K562 (cell line): ENCODE measurements at regions not wholly inside any gene's neighbourhood (a gene's known extent, or its start where the extent isn't known, plus 50 kb on each side); places are given as distances from the start of the nearest gene placed in this dataset.
A peak's percentile ranks its signal among the peaks of the same experiment; 100 is the strongest.

Experiments
- CEBPB ChIP-seq: fragments of 450-650 bp; IDR thresholded peaks from 2 replicates; pipeline ENCODE4 v1.6.1; 2016; ENCODE audit warnings: missing genetic modification characterization, missing compliant biosample characterization
- FOXK1 ChIP-seq: sonication (generic); formaldehyde crosslinking; IDR thresholded peaks from 2 replicates; pipeline ENCODE4 v1.8.0; 2022; ENCODE audit warnings: missing genetic modification reagents, mild to moderate bottlenecking, borderline replicate concordance
- GABPB1 ChIP-seq: sonication (generic); formaldehyde crosslinking; IDR thresholded peaks from 2 replicates; pipeline ENCODE4 v1.8.0; 2022; ENCODE audit warnings: mild to moderate bottlenecking, missing genetic modification reagents
- HCFC1 ChIP-seq: IDR thresholded peaks from 2 replicates; pipeline ENCODE4 v1.6.1; 2012; ENCODE audit warnings: low read depth, low read length, improper control_type of control experiment
- HDAC1 ChIP-seq, 2 experiments: fragments of 450-650 bp; IDR thresholded peaks; 2 replicates each; pipeline ENCODE4 v1.6.1; 2016 to 2017; ENCODE audit warnings: inconsistent platforms in 1 of 2, mild to moderate bottlenecking in 1 of 2, moderate library complexity in 1 of 2
- HMBOX1 ChIP-seq: sonication (generic); IDR thresholded peaks from 2 replicates; pipeline ENCODE4 v1.6.1; 2016
- KDM2B ChIP-seq: fragments of 250-450 bp; sonication (Bioruptor Pico); IDR thresholded peaks from 2 replicates; pipeline ENCODE4 v1.8.0; 2021; ENCODE audit warnings: mild to moderate bottlenecking, moderate library complexity
- KLF16 ChIP-seq: IDR thresholded peaks from 2 replicates; pipeline ENCODE4 v1.6.1; 2016; ENCODE audit warnings: antibody characterized with exemption
- MITF ChIP-seq: IDR thresholded peaks from 2 replicates; pipeline ENCODE4 v1.6.1; 2014; ENCODE audit warnings: antibody characterized with exemption
- MLLT1 ChIP-seq, 2 experiments: fragments of 450-650 bp; IDR thresholded peaks; 2 replicates each; pipeline ENCODE4 v1.6.1; 2016
- MTA3 ChIP-seq: fragments of 450-650 bp; formaldehyde crosslinking; IDR thresholded peaks from 2 replicates; pipeline ENCODE4 v1.6.1; 2017; ENCODE audit warnings: mild to moderate bottlenecking, borderline replicate concordance
- PCBP2 ChIP-seq: fragments of 200-400 bp; formaldehyde crosslinking; IDR thresholded peaks from 2 replicates; pipeline ENCODE4 v1.6.1; 2018; ENCODE audit warnings: low read length, low read depth, mild to moderate bottlenecking, moderate library complexity; ENCODE audit not compliant: poor library complexity, severe bottlenecking
- POU5F1 ChIP-seq: fragments of 150-350 bp; IDR thresholded peaks from 2 replicates; pipeline ENCODE4 v1.6.1; 2014; ENCODE audit warnings: borderline replicate concordance, low read length, low read depth, mild to moderate bottlenecking; ENCODE audit not compliant: partially characterized antibody
- SOX6 ChIP-seq: fragments of 450-650 bp; IDR thresholded peaks from 2 replicates; pipeline ENCODE4 v1.6.1; 2014; ENCODE audit warnings: mild to moderate bottlenecking
- TARDBP ChIP-seq: fragments of 450-650 bp; IDR thresholded peaks from 2 replicates; pipeline ENCODE4 v1.6.1; 2016
- TEAD4 ChIP-seq, 2 experiments: sonication (generic) in 1 of 2; formaldehyde crosslinking in 1 of 2; IDR thresholded peaks; 2 replicates each; pipeline versions ENCODE4 v1.6.1 to v1.8.0; 2012 to 2022; ENCODE audit warnings: borderline replicate concordance in 1 of 2, inconsistent platforms in 1 of 2, low read length in 1 of 2, mild to moderate bottlenecking in 1 of 2, missing genetic modification reagents in 1 of 2
- ZKSCAN8 ChIP-seq: fragments of 200-800 bp; sonication (Bioruptor generic); IDR thresholded peaks from 2 replicates; pipeline ENCODE4 v1.6.1; 2016; ENCODE audit warnings: missing genetic modification characterization, missing compliant biosample characterization
- ZNF644 ChIP-seq: fragments of 200-800 bp; sonication (Bioruptor generic); IDR thresholded peaks from 2 replicates; pipeline ENCODE4 v1.6.1; 2016; ENCODE audit warnings: low read depth, missing genetic modification characterization, missing compliant biosample characterization
- TF ChIP-seq, protein P1 (sequence below), 2 experiments: fragments of 200-800 bp in 1 of 2; sonication (Bioruptor generic) in 1 of 2; sonication (generic) in 1 of 2; formaldehyde crosslinking in 1 of 2; IDR thresholded peaks in 1 of 2; conservative IDR thresholded peaks in 1 of 2; 2 replicates each; pipeline versions ENCODE4 v1.5.0 to v1.6.1; 2016 to 2020; ENCODE audit warnings: missing compliant biosample characterization in 1 of 2, missing genetic modification characterization in 1 of 2, missing genetic modification reagents in 1 of 2

DNA sequence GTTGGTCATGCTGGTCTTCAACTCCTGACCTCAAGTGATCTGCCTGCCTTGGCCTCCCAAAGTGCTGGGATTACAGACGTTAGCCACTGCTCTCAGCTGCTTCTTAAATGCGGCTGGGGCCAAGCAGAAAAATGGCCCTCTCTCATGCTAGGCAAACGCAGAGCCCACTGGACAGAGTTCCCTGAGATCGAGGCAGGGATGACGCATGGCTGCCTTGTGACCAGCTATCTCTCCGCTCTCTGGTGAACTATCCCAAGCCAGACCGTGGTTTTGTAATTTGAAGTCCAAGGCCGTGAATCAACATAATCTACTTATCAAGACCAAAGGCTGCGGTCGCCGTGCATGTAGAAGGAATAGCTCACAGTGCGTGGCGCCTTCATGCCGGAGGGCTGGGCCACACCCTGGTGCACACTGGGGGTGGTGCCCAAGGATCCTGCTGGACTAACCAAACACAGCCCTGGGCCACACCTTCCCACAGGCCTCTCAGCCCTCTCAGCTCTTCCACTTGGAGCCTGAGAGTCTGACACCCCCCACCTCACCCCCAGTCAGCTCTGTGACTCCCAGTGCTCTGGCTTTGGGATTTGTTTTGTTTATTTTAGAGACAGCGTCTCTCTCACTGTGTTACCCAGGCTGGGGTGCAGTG is 88.1 kb upstream of the CUX1 start (continued):
- TF ChIP-seq HMBOX1 = peak; percentile 67; the same call in 1 of the 2 replicates
- TF ChIP-seq SOX6 = peak; percentile 79; the same call in 1 of the 2 replicates
- TF ChIP-seq PCBP2 = no peak
- TF ChIP-seq KDM2B = peak; percentile 12; the same call in 1 of the 2 replicates
- peak; percentile 45; the same call in 1 of the 2 replicates for TF ChIP-seq TARDBP
- TF ChIP-seq, protein P1, sequence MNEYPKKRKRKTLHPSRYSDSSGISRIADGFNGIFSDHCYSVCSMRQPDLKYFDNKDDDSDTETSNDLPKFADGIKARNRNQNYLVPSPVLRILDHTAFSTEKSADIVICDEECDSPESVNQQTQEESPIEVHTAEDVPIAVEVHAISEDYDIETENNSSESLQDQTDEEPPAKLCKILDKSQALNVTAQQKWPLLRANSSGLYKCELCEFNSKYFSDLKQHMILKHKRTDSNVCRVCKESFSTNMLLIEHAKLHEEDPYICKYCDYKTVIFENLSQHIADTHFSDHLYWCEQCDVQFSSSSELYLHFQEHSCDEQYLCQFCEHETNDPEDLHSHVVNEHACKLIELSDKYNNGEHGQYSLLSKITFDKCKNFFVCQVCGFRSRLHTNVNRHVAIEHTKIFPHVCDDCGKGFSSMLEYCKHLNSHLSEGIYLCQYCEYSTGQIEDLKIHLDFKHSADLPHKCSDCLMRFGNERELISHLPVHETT (CRISPR knock-in tag; conservative IDR thresholded peaks at IDR 0.05 in 1 of 2, IDR thresholded peaks at IDR 0.05 in 1 of 2) = peak in 1 of 2 experiments; percentile 79; a peak in 2 of 4 replicates
- peak; percentile 26; the same call in 1 of the 2 replicates for TF ChIP-seq KLF16
- peak; percentile 78 for TF ChIP-seq TEAD4 (IDR thresholded peaks at IDR 0.05; ENCODE audit: low read length)
- no peak for TF ChIP-seq TEAD4 (CRISPR knock-in tag; IDR thresholded peaks at IDR 0.05; ENCODE audit: borderline replicate concordance)
- peak; percentile 16; the same call in 1 of the 2 replicates for TF ChIP-seq GABPB1 (CRISPR knock-in tag)
- TF ChIP-seq MLLT1 (IDR thresholded peaks at IDR 0.05) = peak in 1 of 2 experiments; percentile 89; a peak in 2 of 4 replicates
- TF ChIP-seq MTA3 = peak; percentile 95
- TF ChIP-seq HCFC1 = peak; percentile 39; the same call in 1 of the 2 replicates
- TF ChIP-seq MITF = peak; percentile 97
- TF ChIP-seq ZKSCAN8 (CRISPR knock-in tag) = peak; percentile 59; the same call in 1 of the 2 replicates
- TF ChIP-seq CEBPB (tag) = peak; percentile 77
- TF ChIP-seq FOXK1 (CRISPR knock-in tag) = no peak
- TF ChIP-seq POU5F1 = no peak
- no peak for TF ChIP-seq ZNF644
- peak in 1 of 2 experiments; percentile 13; a peak in 1 of 4 replicates for TF ChIP-seq HDAC1 (IDR thresholded peaks at IDR 0.05)
